ENCODE measurements at regions not wholly inside any gene's neighbourhood (a gene's known extent, or its start where the extent isn't known, plus 50 kb on each side); places are given as distances from the start of the nearest gene placed in this dataset.

DNA sequence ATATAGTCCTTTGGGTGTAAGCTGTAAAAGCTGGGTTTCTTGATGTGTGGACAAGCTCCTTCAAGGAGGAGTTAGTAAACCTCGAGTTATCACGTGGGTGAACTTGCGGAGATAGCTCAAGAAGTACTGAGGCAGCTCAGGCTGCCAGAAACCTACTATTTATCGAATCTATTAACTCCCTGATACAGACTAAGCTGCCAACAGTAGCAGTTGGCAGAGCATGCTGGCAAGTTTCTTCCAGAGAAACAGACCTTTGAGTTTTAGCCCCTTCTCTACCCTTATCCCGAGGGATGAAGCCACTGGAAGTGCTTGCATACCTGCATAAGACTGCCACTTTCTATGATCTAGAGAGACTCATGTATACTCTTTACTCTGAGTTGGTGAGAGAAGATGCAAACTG, 624.5 kb upstream of the USP24 start:
- TF ChIP-seq, protein P1, sequence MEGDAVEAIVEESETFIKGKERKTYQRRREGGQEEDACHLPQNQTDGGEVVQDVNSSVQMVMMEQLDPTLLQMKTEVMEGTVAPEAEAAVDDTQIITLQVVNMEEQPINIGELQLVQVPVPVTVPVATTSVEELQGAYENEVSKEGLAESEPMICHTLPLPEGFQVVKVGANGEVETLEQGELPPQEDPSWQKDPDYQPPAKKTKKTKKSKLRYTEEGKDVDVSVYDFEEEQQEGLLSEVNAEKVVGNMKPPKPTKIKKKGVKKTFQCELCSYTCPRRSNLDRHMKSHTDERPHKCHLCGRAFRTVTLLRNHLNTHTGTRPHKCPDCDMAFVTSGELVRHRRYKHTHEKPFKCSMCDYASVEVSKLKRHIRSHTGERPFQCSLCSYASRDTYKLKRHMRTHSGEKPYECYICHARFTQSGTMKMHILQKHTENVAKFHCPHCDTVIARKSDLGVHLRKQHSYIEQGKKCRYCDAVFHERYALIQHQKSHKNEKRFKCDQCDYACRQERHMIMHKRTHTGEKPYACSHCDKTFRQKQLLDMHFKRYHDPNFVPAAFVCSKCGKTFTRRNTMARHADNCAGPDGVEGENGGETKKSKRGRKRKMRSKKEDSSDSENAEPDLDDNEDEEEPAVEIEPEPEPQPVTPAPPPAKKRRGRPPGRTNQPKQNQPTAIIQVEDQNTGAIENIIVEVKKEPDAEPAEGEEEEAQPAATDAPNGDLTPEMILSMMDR (IDR thresholded peaks at IDR 0.05), result no peak
- TF ChIP-seq POLR2AphosphoS5 (IDR thresholded peaks at IDR 0.05), result no peak
- TF ChIP-seq EP300 (IDR thresholded peaks at IDR 0.05; ENCODE audit: low read depth), result no peak
- no peak for TF ChIP-seq POLR2A (IDR thresholded peaks at IDR 0.05)
